Hindlimb muscle (tissue), 1 donor: ENCODE measurements at regions not wholly inside any gene's neighbourhood (a gene's known extent, or its start where the extent isn't known, plus 50 kb on each side); places are given as distances from the start of the nearest gene placed in this dataset.

Experiments used
- DNase-seq: peaks from one replicate; pipeline ENCODE4 v3.0.0-alpha.2; 2013

DNA sequence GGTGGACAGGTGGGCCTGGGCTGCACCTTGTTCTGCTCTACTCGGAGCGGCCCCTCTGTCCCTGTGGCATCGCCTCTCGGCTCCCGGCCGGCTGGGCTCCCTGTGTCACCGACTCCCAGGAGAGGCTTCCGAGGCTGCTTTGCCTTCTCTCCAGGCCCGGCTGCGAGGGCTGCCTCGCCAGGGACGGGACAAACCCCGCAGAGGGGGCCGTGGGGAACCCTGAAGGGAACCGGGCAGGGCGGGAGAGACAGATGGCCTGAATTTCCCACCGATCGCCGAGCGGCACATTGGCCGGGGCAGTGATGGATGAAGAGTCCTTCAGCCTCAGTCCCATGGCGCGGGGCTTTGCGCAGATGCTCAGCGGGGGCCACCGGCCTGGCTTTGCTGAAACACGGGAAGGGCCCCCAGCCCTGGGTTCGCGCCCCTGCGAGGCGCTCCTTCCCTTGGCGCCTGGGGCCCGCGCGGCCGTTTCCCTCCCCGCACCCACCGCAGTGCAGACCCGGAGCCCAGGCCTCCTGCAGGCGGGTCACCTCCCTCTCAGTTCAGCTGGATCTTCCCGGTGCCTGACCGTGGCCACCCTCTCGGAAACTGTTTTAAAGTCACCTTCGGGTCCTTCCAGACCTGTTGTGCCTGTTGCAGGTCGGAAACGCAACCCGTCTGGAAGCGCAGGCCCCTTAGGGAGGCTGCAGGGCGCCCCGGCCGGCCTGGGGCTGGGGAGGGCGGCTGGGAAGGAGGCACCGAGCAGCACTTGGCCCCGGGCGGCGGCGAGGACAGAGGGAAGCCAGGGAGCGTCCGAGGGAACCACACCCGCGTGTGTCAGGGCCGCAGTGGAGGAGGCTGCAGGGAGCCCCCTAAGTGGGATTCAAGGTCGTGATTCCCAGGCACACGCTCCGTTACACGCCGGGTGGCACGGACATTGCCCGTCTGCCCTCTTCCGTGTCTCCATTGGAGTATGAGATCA is 341.9 kb upstream of the SALL3 start:
- no peak for DNase-seq

DNA sequence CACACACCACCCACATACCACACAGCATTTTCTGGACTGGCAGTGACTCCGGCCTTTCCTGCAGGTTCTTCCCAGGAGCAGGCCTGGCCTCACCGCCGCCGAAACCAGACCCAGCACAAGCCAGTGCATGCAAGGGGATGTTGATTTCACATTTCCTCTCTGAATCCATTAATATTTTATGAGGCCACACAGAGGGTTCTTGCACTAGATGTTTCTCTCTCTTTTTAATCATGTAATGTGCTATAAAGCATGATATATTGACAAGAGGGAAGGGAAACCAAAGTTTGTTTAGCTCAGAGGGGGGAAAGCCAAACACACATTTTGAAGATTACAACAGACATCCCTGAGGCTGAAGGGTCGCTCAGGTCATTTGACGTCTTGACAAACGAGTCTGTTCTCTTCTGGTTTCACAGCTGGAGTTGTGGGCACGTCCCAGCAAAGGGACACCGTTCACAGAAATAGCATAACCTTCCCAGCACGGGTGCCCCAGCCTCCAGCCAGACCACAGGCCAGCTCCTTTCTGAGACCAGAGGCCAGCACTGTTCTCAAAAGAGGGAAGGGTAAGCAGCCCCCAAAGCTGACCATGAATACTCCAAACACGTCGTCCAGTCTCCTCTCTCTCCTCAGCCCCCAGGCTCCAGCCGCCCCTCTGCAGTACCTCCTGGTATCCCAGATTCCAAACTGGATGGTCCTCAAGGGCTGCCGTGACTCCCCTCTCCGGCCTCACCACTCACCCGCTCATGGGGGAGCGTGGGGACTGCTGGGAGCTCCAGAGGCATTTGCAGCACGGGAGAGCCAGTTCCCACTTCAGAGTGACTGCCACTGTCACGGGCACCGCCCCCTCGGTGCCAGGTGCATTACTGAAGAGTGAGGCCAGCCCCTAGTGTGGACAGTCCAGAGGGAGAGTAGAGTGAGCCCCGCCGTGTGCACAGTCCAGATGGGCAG is 340.3 kb upstream of the SALL3 start:
- no peak for DNase-seq

- no peak for DNase-seq
Measured at GRCh38 chr18:78640246-78640995, 339.2 kb upstream of the SALL3 start.

GRCh38 chr18:78641689-78642231 is 337.9 kb upstream of the SALL3 start:
- DNase-seq = no peak

- DNase-seq = no peak
Measured at GRCh38 chr18:78642296-78642951, 337.2 kb upstream of the SALL3 start.

DNA sequence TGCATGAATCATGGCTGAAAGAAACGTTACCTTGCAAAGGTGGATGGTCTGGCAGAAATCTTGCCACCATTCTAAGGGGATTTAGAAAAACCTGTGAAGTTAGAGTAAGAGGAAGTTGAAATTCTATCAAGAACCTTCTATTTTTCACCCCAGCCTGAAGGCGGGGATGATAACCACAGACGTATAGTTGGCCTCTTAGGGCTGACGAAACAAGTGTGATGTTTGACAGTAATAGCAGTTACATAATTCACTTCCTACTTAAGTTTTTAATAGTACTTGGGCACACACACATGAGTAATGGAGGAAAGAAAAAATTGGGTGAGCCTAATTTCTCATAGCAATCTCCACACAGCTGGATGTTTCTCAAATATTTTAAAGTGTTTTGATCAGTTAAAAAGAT is 336.6 kb upstream of the SALL3 start:
- DNase-seq = no peak

GRCh38 chr18:78643981-78644380 is 335.6 kb upstream of the SALL3 start:
- no peak for DNase-seq

DNA sequence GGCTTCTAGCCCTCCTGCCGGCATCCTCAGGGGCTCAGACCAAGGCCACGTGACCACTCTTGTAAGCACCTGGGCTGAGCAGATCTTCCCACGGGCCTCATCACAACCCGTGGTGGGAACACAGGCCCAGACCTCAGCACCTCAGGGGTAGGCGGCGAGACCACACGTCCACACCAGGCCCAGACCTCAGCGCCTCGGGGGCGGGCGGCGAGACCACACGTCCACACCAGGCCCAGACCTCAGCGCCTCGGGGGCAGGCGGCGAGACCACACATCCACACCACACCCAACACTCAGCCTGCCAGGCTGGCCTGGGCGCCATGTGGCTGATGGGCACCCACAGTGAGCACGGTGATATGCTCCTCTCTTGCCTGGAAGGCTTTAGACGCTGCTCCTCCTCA is 334.4 kb upstream of the SALL3 start:
- DNase-seq = no peak

DNA sequence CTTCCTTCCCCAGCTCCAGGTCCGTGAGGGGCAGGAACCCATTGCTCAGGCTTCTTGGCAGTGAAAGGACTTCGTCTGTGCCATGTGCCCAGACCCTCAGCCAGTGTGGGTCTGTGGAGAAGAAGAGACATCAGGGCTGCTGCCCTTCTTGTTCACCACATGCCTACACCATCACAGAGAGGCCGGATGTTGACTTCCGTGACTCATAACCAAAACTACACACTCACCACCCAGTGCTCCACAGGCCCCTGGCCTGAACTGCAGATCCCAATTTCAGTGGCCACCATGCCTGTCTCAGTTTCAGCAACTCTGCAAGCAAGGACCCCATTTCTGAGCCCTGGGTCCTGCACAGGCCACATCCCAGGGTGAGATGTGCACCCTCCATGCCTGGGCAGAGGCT is 332.6 kb upstream of the SALL3 start:
- no peak for DNase-seq

- no peak for DNase-seq
Measured at GRCh38 chr18:78649421-78649820, 330.2 kb upstream of the SALL3 start.

DNA sequence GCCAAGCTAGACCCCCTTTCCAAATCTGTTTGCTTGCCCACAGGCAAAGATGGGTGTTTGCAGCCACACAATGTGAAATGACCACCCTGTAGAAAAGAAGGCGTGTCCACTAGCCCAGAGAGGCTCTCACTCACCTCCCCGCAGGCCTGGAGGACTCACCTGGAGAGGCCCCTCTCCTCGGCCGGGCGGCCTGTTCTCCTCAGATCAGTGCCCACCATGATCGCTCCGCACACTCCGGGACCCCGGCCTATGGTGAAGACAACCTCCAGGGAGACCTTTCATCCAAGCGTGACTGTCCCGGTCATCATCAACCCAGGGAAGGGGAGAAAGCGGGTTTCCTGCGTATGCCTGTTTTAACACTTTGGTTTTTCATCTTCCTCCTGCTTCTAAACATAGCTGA is 328.7 kb upstream of the SALL3 start:
- DNase-seq = no peak

GRCh38 chr18:78652001-78652545 is 327.5 kb upstream of the SALL3 start:
- DNase-seq = no peak

DNA sequence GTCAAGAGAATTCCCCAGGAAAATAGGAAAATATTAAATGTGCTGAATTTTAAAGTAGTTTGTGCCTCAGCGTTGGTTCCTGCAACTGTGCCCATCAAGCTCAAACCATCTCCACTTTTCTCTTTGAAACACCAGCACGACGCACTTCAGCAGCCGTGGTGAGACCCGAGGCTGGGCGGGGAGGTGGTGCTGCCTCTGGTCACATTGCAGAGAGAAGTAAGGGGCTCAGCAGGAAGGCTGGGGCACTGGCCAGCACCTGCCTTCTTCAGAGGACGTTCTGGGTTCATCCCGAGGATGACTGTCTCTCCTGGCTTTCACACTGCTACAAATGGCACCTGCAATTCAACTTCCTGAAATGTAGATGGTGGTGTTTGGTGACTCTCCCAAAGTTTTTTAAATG is 323.7 kb upstream of the SALL3 start:
- DNase-seq = no peak

- DNase-seq = no peak
Measured at GRCh38 chr18:78656346-78656925, 323.2 kb upstream of the SALL3 start.

- DNase-seq = no peak
Measured at GRCh38 chr18:78658531-78658930, 321.1 kb upstream of the SALL3 start.

DNA sequence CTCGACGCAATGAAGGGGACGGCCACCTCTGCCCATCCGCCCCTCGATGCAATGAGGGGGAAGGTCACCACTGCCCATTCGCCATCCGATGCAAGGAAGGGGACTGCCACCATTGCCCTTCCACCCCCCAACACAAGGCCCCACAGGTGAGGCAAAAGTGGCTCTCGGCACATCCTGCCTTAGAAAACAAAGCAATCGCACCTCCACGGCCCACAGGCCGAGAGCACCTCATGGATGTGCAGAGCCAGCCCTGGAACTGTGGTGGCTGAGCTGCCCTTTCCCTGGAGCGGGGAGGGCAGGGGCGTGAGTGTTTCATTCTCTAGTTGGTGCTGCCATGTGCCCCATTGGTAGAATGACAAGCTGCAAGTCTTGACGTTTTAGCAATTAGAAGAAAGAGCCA is 320.6 kb upstream of the SALL3 start:
- no peak for DNase-seq

- DNase-seq = no peak
Measured at GRCh38 chr18:78659748-78660147, 319.9 kb upstream of the SALL3 start.

- no peak for DNase-seq
Measured at GRCh38 chr18:78660311-78660710, 319.3 kb upstream of the SALL3 start.

DNA sequence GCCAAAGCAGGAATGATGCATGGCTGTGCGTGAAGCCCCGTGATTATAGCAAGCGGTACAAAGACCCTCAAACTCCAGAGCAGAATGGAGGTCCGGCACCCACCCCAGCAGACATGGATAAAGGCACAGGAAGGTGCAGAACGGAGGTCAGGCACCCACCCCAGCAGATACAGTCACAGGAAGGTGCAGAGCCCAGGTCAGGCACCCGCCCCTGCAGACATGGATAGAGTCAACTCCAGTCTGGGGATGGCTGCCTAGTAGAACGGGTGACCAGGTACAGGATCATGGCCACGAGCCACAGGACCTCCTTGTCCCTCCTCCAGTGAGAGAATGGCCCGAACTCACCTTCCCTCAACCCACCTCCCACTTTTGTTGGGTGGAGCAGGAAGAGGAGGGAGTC is 318.3 kb upstream of the SALL3 start:
- DNase-seq = no peak

- DNase-seq = no peak
Measured at GRCh38 chr18:78662879-78663278, 316.7 kb upstream of the SALL3 start.

DNA sequence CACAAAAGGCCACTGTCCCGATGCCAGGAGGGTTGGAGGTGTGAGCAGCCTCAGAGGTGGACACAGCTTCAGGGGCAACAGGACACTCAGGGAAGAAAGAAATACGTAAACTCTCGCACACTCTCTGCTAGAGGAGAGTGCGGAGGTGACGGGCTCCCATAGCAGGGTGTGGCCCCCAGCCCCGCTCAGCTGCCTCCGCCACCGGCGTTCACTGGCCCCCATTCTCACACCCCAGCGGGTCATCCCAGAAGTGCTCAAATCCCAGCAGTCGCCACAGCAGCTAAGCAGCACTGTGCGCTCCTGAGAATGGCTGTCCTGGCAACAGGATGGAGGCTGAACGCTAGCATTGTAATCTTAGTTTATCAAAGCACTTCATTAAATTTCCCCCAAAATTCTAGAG is 315.6 kb upstream of the SALL3 start:
- DNase-seq = no peak
